ENCODE measurements at regions not wholly inside any gene's neighbourhood (a gene's known extent, or its start where the extent isn't known, plus 50 kb on each side); places are given as distances from the start of the nearest gene placed in this dataset.

- no peak for DNase-seq
Observed at GRCh38 chr3:72448858-72449257, 399.4 kb downstream of the SHQ1 start.

- no peak for DNase-seq
Observed at GRCh38 chr3:72448375-72448823, 399.8 kb downstream of the SHQ1 start.

GRCh38 chr3:72447059-72447946, 400.9 kb downstream of the SHQ1 start:
- peak; percentile 93 for DNase-seq

- DNase-seq, result peak; percentile 44
Observed at GRCh38 chr3:72446218-72447058, 401.8 kb downstream of the SHQ1 start, which contains the start of gene RYBP. TSS of gene RYBP (minus strand) at chr3:72446621.

GRCh38 chr3:72445827-72446217, 402.4 kb downstream of the SHQ1 start:
- no peak for DNase-seq

GRCh38 chr3:72444656-72445223, 403.5 kb downstream of the SHQ1 start:
- peak; percentile 37 for DNase-seq

GRCh38 chr3:72442759-72443158, 405.5 kb downstream of the SHQ1 start:
- no peak for DNase-seq

- no peak for DNase-seq
Observed at GRCh38 chr3:72441284-72441994, 406.8 kb downstream of the SHQ1 start.

- DNase-seq, result no peak
Observed at GRCh38 chr3:72440491-72440890, 407.8 kb downstream of the SHQ1 start.

- no peak for DNase-seq
Observed at GRCh38 chr3:72439321-72440183, 408.7 kb downstream of the SHQ1 start.

- DNase-seq, result peak; percentile 69
Observed at GRCh38 chr3:72437661-72438406, 410.4 kb downstream of the SHQ1 start.

GRCh38 chr3:72436863-72437592, 411.2 kb downstream of the SHQ1 start:
- no peak for DNase-seq

GRCh38 chr3:72434296-72434695, 413.9 kb downstream of the SHQ1 start:
- no peak for DNase-seq

GRCh38 chr3:72432246-72432645, 416.0 kb downstream of the SHQ1 start:
- DNase-seq, result no peak

GRCh38 chr3:72429589-72430353, 418.5 kb downstream of the SHQ1 start:
- no peak for DNase-seq

GRCh38 chr3:72428803-72429202, 419.4 kb downstream of the SHQ1 start:
- no peak for DNase-seq

- DNase-seq, result peak; percentile 25
Observed at GRCh38 chr3:72427624-72428023, 420.6 kb downstream of the SHQ1 start.

- DNase-seq, result peak; percentile 25
Observed at GRCh38 chr3:72426618-72427397, 421.4 kb downstream of the SHQ1 start.

GRCh38 chr3:72423643-72424042, 424.6 kb downstream of the SHQ1 start:
- DNase-seq, result no peak

Data from inflammatory macrophage treated with lipopolysaccharide for 4 hours (primary cell).